GM23338 (cell line): ENCODE measurements at regions not wholly inside any gene's neighbourhood (a gene's known extent, or its start where the extent isn't known, plus 50 kb on each side); places are given as distances from the start of the nearest gene placed in this dataset.

Experiments used
- ATAC-seq: fragments of 200-7000 bp; cut with Tn5 transposase; 3 replicates; pipeline ENCODE4 v1.9.1; 2020
- DNase-seq: peaks from one replicate; pipeline ENCODE4 v3.0.0-alpha.2; 2015; ENCODE audit warnings: low spot score
- H2AFZ ChIP-seq: fragments of 200-600 bp; sonication (generic); 2 replicates; pipeline ENCODE4 v1.8.0; 2016; ENCODE audit warnings: antibody characterized with exemption, mild to moderate bottlenecking, moderate library complexity
- H3F3A ChIP-seq: fragments of 200-600 bp; sonication (generic); replicated peaks from 2 replicates; pipeline ENCODE4 v1.8.0; 2017; ENCODE audit warnings: antibody characterized with exemption, mixed run types, low read depth
- H3K27ac ChIP-seq: fragments of 200-600 bp; sonication (generic); 2 replicates; pipeline ENCODE4 v1.6.1; 2016; ENCODE audit warnings: low read depth
- H3K27me3 ChIP-seq: fragments of 200-600 bp; sonication (generic); 2 replicates; pipeline ENCODE4 v1.8.0; 2016; ENCODE audit warnings: mild to moderate bottlenecking, mixed run types, moderate library complexity; ENCODE audit not compliant: insufficient read depth
- H3K36me3 ChIP-seq: fragments of 200-600 bp; sonication (generic); 2 replicates; pipeline ENCODE4 v1.8.0; 2016; ENCODE audit warnings: mild to moderate bottlenecking; ENCODE audit not compliant: insufficient read depth
- H3K4me1 ChIP-seq: fragments of 200-600 bp; sonication (generic); 2 replicates; pipeline ENCODE4 v1.8.0; 2016; ENCODE audit warnings: mild to moderate bottlenecking, moderate library complexity; ENCODE audit not compliant: insufficient read depth
- H3K4me2 ChIP-seq: fragments of 200-600 bp; sonication (generic); 2 replicates; pipeline ENCODE4 v1.7.1; 2017; ENCODE audit warnings: mixed run types
- H3K4me3 ChIP-seq: fragments of 200-600 bp; sonication (generic); 2 replicates; pipeline ENCODE4 v1.6.1; 2016; ENCODE audit warnings: mixed run types
- H3K79me2 ChIP-seq: fragments of 200-600 bp; sonication (generic); replicated peaks from 2 replicates; pipeline ENCODE4 v1.8.0; 2017; ENCODE audit warnings: mild to moderate bottlenecking; ENCODE audit not compliant: insufficient read depth
- H3K9me2 ChIP-seq: fragments of 200-600 bp; sonication (generic); 2 replicates; pipeline ENCODE4 v1.8.0; 2017; ENCODE audit not compliant: insufficient read depth
- H4K20me1 ChIP-seq: fragments of 200-600 bp; sonication (generic); replicated peaks from 2 replicates; pipeline ENCODE4 v1.8.0; 2017; ENCODE audit warnings: mild to moderate bottlenecking; ENCODE audit not compliant: insufficient read depth
- H3K27ac Mint-ChIP-seq: 2 replicates; pipeline ENCODE4 v1.8.0; 2020; ENCODE audit warnings: inconsistent platforms, mild to moderate bottlenecking, moderate library complexity, mixed read lengths
- H3K27me3 Mint-ChIP-seq: 3 replicates; pipeline ENCODE4 v1.8.0; 2022; ENCODE audit warnings: low read depth, mild to moderate bottlenecking, moderate library complexity, mixed read lengths, inconsistent platforms; ENCODE audit not compliant: insufficient read depth, poor library complexity
- H3K36me3 Mint-ChIP-seq: 3 replicates; pipeline ENCODE4 v1.8.0; 2021; ENCODE audit warnings: low read depth, mild to moderate bottlenecking, inconsistent platforms, moderate library complexity, mixed read lengths
- H3K4me1 Mint-ChIP-seq: 3 replicates; pipeline ENCODE4 v1.8.0; 2020; ENCODE audit warnings: mild to moderate bottlenecking, inconsistent platforms, mixed read lengths
- H3K4me3 Mint-ChIP-seq: 3 replicates; pipeline ENCODE4 v1.8.0; 2021; ENCODE audit warnings: moderate library complexity, mild to moderate bottlenecking, inconsistent platforms, mixed read lengths
- H3K9me3 Mint-ChIP-seq: 3 replicates; pipeline ENCODE4 v1.8.0; 2020; ENCODE audit warnings: moderate library complexity, mild to moderate bottlenecking, inconsistent platforms, mixed read lengths
- CREB1 ChIP-seq: fragments of 250-450 bp; sonication (Bioruptor Pico); IDR thresholded peaks from 2 replicates; pipeline ENCODE4 v1.5.0; 2020; ENCODE audit warnings: low read depth, mild to moderate bottlenecking, moderate library complexity
- EZH2phosphoT487 ChIP-seq: fragments of 200-600 bp; sonication (generic); IDR thresholded peaks from one replicate; pipeline ENCODE4 v1.8.1; 2018; ENCODE audit warnings: antibody characterized with exemption; ENCODE audit not compliant: unreplicated experiment
- STAT1 ChIP-seq: IDR thresholded peaks from one replicate; pipeline ENCODE4 v1.6.1; 2016; ENCODE audit warnings: antibody characterized with exemption; ENCODE audit not compliant: unreplicated experiment
- ZNF331 ChIP-seq: fragments of 250-450 bp; sonication (Bioruptor Pico); IDR thresholded peaks from 2 replicates; pipeline ENCODE4 v1.5.0; 2020; ENCODE audit warnings: low read depth, mild to moderate bottlenecking, moderate library complexity
- ZNF462 ChIP-seq: fragments of 250-450 bp; sonication (Bioruptor Pico); IDR thresholded peaks from 2 replicates; pipeline ENCODE4 v1.5.0; 2020; ENCODE audit warnings: mild to moderate bottlenecking, moderate library complexity
- TF ChIP-seq, protein P1 (sequence below): IDR thresholded peaks from one replicate; pipeline ENCODE4 v1.6.1; 2018; ENCODE audit warnings: antibody characterized with exemption; ENCODE audit not compliant: unreplicated experiment

DNA sequence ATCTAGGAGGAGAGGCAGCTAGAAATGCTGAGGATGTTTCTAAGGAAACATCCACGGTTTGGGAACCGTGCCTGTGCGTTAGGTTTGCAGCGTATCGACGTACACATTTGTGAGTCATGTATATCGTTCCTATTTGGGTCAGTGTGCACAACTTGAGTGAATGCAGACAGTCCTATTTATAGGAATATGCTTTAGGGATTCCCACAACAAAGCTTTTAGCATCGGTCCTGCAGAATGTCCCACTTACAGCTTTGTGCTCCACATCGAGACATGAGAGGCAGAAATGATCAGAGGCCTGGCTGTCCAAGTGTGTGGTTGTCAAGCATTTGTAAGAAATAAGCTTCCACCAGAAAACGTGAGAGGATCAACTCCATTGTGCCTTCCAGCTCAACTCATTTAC, 1282.7 kb upstream of the WWC1 start (continued):
- no peak for TF ChIP-seq ZNF462
- TF ChIP-seq EZH2phosphoT487: no peak

DNA sequence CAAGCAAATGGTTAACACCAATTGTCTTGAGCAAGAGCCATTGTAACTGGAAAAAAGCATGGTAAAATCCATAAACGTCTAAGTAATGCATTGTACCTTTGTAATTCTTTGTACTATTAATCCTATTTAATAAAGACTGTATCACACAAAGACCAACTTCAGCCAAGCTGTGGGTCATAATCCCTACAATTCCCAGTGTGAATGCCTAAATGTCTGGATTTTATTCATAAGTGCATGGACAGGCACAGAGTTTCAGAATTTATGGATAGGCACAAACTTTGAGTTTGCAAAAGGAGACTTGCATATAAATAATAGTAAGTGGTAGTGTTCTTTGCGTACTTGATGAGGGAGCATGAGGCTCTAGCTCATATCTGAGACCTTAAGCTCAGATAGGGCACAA, 1280.2 kb upstream of the WWC1 start:
- Histone ChIP-seq H3K4me3 (no peak overlapping the region), H3K79me2 (no peaks in the 10 kb centered on the region), H3K4me1 (no peaks in the 10 kb centered on the region; the same call in 1 of the 2 replicates), H3K27ac (no peak overlapping the region), H3K36me3 (no peaks in the 10 kb centered on the region), H3K9me2 (no peaks in the 10 kb centered on the region), H3F3A (no peaks in the 10 kb centered on the region), H4K20me1 (no peaks in the 10 kb centered on the region), H2AFZ (no peak overlapping the region), H3K4me2 (no peak overlapping the region), H3K27me3 (no peaks in the 10 kb centered on the region)
- Mint-ChIP-seq H3K4me1 (no peaks in the 10 kb centered on the region; the same call in 2 of the 3 replicates), H3K4me3 (no peak overlapping the region), H3K27me3 (no peaks in the 10 kb centered on the region), H3K9me3 (no peaks in the 10 kb centered on the region), H3K27ac (no peak overlapping the region), H3K36me3 (no peaks in the 10 kb centered on the region)
- TF ChIP-seq ZNF331 (CRISPR knock-in tag) (no peak), STAT1 (no peak), CREB1 (CRISPR knock-in tag) (no peak), EZH2phosphoT487 (no peak)
- TF ChIP-seq, protein P1, sequence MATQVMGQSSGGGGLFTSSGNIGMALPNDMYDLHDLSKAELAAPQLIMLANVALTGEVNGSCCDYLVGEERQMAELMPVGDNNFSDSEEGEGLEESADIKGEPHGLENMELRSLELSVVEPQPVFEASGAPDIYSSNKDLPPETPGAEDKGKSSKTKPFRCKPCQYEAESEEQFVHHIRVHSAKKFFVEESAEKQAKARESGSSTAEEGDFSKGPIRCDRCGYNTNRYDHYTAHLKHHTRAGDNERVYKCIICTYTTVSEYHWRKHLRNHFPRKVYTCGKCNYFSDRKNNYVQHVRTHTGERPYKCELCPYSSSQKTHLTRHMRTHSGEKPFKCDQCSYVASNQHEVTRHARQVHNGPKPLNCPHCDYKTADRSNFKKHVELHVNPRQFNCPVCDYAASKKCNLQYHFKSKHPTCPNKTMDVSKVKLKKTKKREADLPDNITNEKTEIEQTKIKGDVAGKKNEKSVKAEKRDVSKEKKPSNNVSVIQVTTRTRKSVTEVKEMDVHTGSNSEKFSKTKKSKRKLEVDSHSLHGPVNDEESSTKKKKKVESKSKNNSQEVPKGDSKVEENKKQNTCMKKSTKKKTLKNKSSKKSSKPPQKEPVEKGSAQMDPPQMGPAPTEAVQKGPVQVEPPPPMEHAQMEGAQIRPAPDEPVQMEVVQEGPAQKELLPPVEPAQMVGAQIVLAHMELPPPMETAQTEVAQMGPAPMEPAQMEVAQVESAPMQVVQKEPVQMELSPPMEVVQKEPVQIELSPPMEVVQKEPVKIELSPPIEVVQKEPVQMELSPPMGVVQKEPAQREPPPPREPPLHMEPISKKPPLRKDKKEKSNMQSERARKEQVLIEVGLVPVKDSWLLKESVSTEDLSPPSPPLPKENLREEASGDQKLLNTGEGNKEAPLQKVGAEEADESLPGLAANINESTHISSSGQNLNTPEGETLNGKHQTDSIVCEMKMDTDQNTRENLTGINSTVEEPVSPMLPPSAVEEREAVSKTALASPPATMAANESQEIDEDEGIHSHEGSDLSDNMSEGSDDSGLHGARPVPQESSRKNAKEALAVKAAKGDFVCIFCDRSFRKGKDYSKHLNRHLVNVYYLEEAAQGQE: no peak
- no peak for DNase-seq
- no peak for ATAC-seq
